ENCODE measurements at regions not wholly inside any gene's neighbourhood (a gene's known extent, or its start where the extent isn't known, plus 50 kb on each side); places are given as distances from the start of the nearest gene placed in this dataset.

DNA sequence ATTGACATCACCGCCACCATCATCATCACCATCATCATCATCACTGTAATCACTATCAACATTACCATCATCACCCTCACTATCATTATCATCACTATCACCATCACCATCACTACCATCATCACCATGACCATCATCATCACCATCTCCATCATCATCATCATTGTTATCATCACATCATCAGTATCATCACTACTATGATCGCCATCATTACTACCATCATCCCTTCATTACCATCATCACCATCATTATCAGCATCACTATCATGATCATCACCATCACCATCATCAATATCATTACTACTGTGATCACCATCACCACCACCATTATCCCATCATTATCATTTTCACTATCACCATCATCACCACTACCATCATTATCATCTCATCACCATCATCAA is 368.3 kb downstream of the SEC14L1 start:
- H3K27me3 ChIP-seq (ENCODE audit: control insufficient read depth, insufficient read depth, low read length) = no peaks in the 10 kb centered on the region
- H2AFZ ChIP-seq (ENCODE audit: low read length) = no peak overlapping the region
- H3K9me3 ChIP-seq (ENCODE audit: control insufficient read depth, insufficient read depth, low read depth, low read length) = no peaks in the 10 kb centered on the region
- no peak for TF ChIP-seq EZH2 (IDR thresholded peaks at IDR 0.05; ENCODE audit: low read length, missing control alignments)
- TF ChIP-seq CTCF (conservative IDR thresholded peaks at IDR 0.05 in 1 of 2, IDR thresholded peaks at IDR 0.05 in 1 of 2; ENCODE audit: low read depth in 1 of 2, low read length in 2 of 2) = no peak
- no peak overlapping the region for H3K9ac ChIP-seq (ENCODE audit: insufficient read depth, low read length)
- no peak for DNase-seq (ENCODE audit: low read depth in 2 of 2)
- H3K4me2 ChIP-seq (ENCODE audit: extremely low read depth, insufficient read depth, low read length) = no peak overlapping the region
- H4K20me1 ChIP-seq (ENCODE audit: control insufficient read depth, extremely low read depth, insufficient read depth, low read length) = no peaks in the 10 kb centered on the region
- peaks cover 4% of the 10 kb centered on the region for H3K36me3 ChIP-seq (ENCODE audit: control insufficient read depth, insufficient read depth, low read length)
- H3K4me1 ChIP-seq (ENCODE audit: control insufficient read depth, extremely low read depth, insufficient read depth, low read length) = no peaks in the 10 kb centered on the region
- H3K79me2 ChIP-seq (ENCODE audit: control insufficient read depth, insufficient read depth, low read length) = no peaks in the 10 kb centered on the region
- H3K4me3 ChIP-seq (replicated peaks in 1 of 4; ENCODE audit: control extremely low read depth in 1 of 4, insufficient read depth in 1 of 4, low read depth in 3 of 4, low read length in 4 of 4) = no peak overlapping the region
- no peak overlapping the region for H3K27ac ChIP-seq (ENCODE audit: insufficient read depth, low read length)

GRCh38 chr17:77509599-77509998 is 368.8 kb downstream of the SEC14L1 start:
- Histone ChIP-seq H3K9ac (ENCODE audit: insufficient read depth, low read length) (no peak overlapping the region), H3K27me3 (ENCODE audit: control insufficient read depth, insufficient read depth, low read length) (no peaks in the 10 kb centered on the region), H4K20me1 (ENCODE audit: control insufficient read depth, extremely low read depth, insufficient read depth, low read length) (no peaks in the 10 kb centered on the region), H3K4me2 (ENCODE audit: extremely low read depth, insufficient read depth, low read length) (no peak overlapping the region), H3K27ac (ENCODE audit: insufficient read depth, low read length) (no peak overlapping the region), H3K9me3 (ENCODE audit: control insufficient read depth, insufficient read depth, low read depth, low read length) (no peaks in the 10 kb centered on the region), H2AFZ (ENCODE audit: low read length) (no peak overlapping the region), H3K4me1 (ENCODE audit: control insufficient read depth, extremely low read depth, insufficient read depth, low read length) (no peaks in the 10 kb centered on the region), H3K4me3 (replicated peaks in 1 of 4; ENCODE audit: control extremely low read depth in 1 of 4, insufficient read depth in 1 of 4, low read depth in 3 of 4, low read length in 4 of 4) (no peak overlapping the region), H3K79me2 (ENCODE audit: control insufficient read depth, insufficient read depth, low read length) (no peaks in the 10 kb centered on the region), H3K36me3 (ENCODE audit: control insufficient read depth, insufficient read depth, low read length) (peaks cover 4% of the 10 kb centered on the region)
- DNase-seq (ENCODE audit: low read depth in 2 of 2) = no peak
- TF ChIP-seq CTCF (conservative IDR thresholded peaks at IDR 0.05 in 1 of 2, IDR thresholded peaks at IDR 0.05 in 1 of 2; ENCODE audit: low read depth in 1 of 2, low read length in 2 of 2) (no peak), EZH2 (IDR thresholded peaks at IDR 0.05; ENCODE audit: low read length, missing control alignments) (no peak)

- Histone ChIP-seq H3K36me3 (ENCODE audit: control insufficient read depth, insufficient read depth, low read length) (peaks cover 4% of the 10 kb centered on the region), H3K27ac (ENCODE audit: insufficient read depth, low read length) (no peak overlapping the region), H3K79me2 (ENCODE audit: control insufficient read depth, insufficient read depth, low read length) (no peaks in the 10 kb centered on the region), H2AFZ (ENCODE audit: low read length) (no peak overlapping the region), H4K20me1 (ENCODE audit: control insufficient read depth, extremely low read depth, insufficient read depth, low read length) (no peaks in the 10 kb centered on the region), H3K9me3 (ENCODE audit: control insufficient read depth, insufficient read depth, low read depth, low read length) (no peaks in the 10 kb centered on the region), H3K4me3 (replicated peaks in 1 of 4; ENCODE audit: control extremely low read depth in 1 of 4, insufficient read depth in 1 of 4, low read depth in 3 of 4, low read length in 4 of 4) (no peak overlapping the region), H3K27me3 (ENCODE audit: control insufficient read depth, insufficient read depth, low read length) (no peaks in the 10 kb centered on the region), H3K4me1 (ENCODE audit: control insufficient read depth, extremely low read depth, insufficient read depth, low read length) (no peaks in the 10 kb centered on the region), H3K9ac (ENCODE audit: insufficient read depth, low read length) (no peak overlapping the region), H3K4me2 (ENCODE audit: extremely low read depth, insufficient read depth, low read length) (no peak overlapping the region)
- DNase-seq (ENCODE audit: low read depth in 2 of 2) = no peak
- no peak for TF ChIP-seq EZH2 (IDR thresholded peaks at IDR 0.05; ENCODE audit: low read length, missing control alignments)
- no peak for TF ChIP-seq CTCF (conservative IDR thresholded peaks at IDR 0.05 in 1 of 2, IDR thresholded peaks at IDR 0.05 in 1 of 2; ENCODE audit: low read depth in 1 of 2, low read length in 2 of 2)
Measured at GRCh38 chr17:77510133-77510796, 369.5 kb downstream of the SEC14L1 start.
